WTC11 (cell line): ENCODE measurements at regions not wholly inside any gene's neighbourhood (a gene's known extent, or its start where the extent isn't known, plus 50 kb on each side); places are given as distances from the start of the nearest gene placed in this dataset.

ENCODE experiments used
- ATF1 ChIP-seq: sonication (generic); formaldehyde crosslinking; IDR thresholded peaks from 2 replicates; pipeline ENCODE4 v1.8.1; 2023; ENCODE audit warnings: mild to moderate bottlenecking, moderate library complexity, missing genetic modification reagents
- ATF6 ChIP-seq: sonication (generic); formaldehyde crosslinking; IDR thresholded peaks from 2 replicates; pipeline ENCODE4 v1.8.1; 2023; ENCODE audit warnings: mild to moderate bottlenecking, missing genetic modification reagents
- EMX1 ChIP-seq: fragments of 250-450 bp; sonication (Bioruptor Pico); IDR thresholded peaks from 2 replicates; pipeline ENCODE4 v1.8.0; 2021; ENCODE audit warnings: mild to moderate bottlenecking
- FOXK1 ChIP-seq: sonication (generic); formaldehyde crosslinking; IDR thresholded peaks from 2 replicates; pipeline ENCODE4 v1.8.0; 2022; ENCODE audit warnings: mild to moderate bottlenecking, moderate library complexity, missing genetic modification reagents
- GTF2I ChIP-seq: fragments of 250-450 bp; sonication (Bioruptor Pico); conservative IDR thresholded peaks from 2 replicates; pipeline ENCODE4 v1.4.0; 2021; ENCODE audit warnings: mild to moderate bottlenecking
- NR2C2 ChIP-seq: sonication (generic); formaldehyde crosslinking; IDR thresholded peaks from 2 replicates; pipeline ENCODE4 v1.8.0; 2022; ENCODE audit warnings: mild to moderate bottlenecking, missing genetic modification reagents
- TF ChIP-seq, protein P1 (sequence below): fragments of 250-450 bp; sonication (Bioruptor Pico); IDR thresholded peaks from 2 replicates; pipeline ENCODE4 v1.9.0; 2021; ENCODE audit warnings: mild to moderate bottlenecking, borderline replicate concordance
- TF ChIP-seq, protein P2 (sequence below): fragments of 200-600 bp; IDR thresholded peaks from 2 replicates; pipeline ENCODE4 v1.8.0; 2022; ENCODE audit warnings: antibody characterized with exemption
- TF ChIP-seq, protein P3 (sequence below): sonication (generic); formaldehyde crosslinking; IDR thresholded peaks from 2 replicates; pipeline ENCODE4 v1.8.1; 2023; ENCODE audit warnings: mild to moderate bottlenecking, moderate library complexity, missing genetic modification reagents
- TF ChIP-seq, protein P4 (sequence below): sonication (generic); formaldehyde crosslinking; IDR thresholded peaks from 2 replicates; pipeline ENCODE4 v1.8.0; 2022; ENCODE audit warnings: mild to moderate bottlenecking, missing genetic modification reagents
- TF ChIP-seq, protein P5 (sequence below): sonication (generic); formaldehyde crosslinking; IDR thresholded peaks from 2 replicates; pipeline ENCODE4 v1.8.0; 2022; ENCODE audit warnings: missing genetic modification reagents

- no peak for TF ChIP-seq FOXK1
- no peak for TF ChIP-seq NR2C2 (CRISPR knock-in tag)
- TF ChIP-seq, protein P1, sequence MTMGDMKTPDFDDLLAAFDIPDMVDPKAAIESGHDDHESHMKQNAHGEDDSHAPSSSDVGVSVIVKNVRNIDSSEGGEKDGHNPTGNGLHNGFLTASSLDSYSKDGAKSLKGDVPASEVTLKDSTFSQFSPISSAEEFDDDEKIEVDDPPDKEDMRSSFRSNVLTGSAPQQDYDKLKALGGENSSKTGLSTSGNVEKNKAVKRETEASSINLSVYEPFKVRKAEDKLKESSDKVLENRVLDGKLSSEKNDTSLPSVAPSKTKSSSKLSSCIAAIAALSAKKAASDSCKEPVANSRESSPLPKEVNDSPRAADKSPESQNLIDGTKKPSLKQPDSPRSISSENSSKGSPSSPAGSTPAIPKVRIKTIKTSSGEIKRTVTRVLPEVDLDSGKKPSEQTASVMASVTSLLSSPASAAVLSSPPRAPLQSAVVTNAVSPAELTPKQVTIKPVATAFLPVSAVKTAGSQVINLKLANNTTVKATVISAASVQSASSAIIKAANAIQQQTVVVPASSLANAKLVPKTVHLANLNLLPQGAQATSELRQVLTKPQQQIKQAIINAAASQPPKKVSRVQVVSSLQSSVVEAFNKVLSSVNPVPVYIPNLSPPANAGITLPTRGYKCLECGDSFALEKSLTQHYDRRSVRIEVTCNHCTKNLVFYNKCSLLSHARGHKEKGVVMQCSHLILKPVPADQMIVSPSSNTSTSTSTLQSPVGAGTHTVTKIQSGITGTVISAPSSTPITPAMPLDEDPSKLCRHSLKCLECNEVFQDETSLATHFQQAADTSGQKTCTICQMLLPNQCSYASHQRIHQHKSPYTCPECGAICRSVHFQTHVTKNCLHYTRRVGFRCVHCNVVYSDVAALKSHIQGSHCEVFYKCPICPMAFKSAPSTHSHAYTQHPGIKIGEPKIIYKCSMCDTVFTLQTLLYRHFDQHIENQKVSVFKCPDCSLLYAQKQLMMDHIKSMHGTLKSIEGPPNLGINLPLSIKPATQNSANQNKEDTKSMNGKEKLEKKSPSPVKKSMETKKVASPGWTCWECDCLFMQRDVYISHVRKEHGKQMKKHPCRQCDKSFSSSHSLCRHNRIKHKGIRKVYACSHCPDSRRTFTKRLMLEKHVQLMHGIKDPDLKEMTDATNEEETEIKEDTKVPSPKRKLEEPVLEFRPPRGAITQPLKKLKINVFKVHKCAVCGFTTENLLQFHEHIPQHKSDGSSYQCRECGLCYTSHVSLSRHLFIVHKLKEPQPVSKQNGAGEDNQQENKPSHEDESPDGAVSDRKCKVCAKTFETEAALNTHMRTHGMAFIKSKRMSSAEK: no peak
- TF ChIP-seq, protein P2, sequence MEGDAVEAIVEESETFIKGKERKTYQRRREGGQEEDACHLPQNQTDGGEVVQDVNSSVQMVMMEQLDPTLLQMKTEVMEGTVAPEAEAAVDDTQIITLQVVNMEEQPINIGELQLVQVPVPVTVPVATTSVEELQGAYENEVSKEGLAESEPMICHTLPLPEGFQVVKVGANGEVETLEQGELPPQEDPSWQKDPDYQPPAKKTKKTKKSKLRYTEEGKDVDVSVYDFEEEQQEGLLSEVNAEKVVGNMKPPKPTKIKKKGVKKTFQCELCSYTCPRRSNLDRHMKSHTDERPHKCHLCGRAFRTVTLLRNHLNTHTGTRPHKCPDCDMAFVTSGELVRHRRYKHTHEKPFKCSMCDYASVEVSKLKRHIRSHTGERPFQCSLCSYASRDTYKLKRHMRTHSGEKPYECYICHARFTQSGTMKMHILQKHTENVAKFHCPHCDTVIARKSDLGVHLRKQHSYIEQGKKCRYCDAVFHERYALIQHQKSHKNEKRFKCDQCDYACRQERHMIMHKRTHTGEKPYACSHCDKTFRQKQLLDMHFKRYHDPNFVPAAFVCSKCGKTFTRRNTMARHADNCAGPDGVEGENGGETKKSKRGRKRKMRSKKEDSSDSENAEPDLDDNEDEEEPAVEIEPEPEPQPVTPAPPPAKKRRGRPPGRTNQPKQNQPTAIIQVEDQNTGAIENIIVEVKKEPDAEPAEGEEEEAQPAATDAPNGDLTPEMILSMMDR: no peak
- TF ChIP-seq, protein P3, sequence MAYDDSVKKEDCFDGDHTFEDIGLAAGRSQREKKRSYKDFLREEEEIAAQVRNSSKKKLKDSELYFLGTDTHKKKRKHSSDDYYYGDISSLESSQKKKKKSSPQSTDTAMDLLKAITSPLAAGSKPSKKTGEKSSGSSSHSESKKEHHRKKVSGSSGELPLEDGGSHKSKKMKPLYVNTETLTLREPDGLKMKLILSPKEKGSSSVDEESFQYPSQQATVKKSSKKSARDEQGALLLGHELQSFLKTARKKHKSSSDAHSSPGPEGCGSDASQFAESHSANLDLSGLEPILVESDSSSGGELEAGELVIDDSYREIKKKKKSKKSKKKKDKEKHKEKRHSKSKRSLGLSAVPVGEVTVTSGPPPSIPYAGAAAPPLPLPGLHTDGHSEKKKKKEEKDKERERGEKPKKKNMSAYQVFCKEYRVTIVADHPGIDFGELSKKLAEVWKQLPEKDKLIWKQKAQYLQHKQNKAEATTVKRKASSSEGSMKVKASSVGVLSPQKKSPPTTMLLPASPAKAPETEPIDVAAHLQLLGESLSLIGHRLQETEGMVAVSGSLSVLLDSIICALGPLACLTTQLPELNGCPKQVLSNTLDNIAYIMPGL: no peak
- TF ChIP-seq GTF2I (CRISPR knock-in tag): no peak
- no peak for TF ChIP-seq ATF6 (CRISPR knock-in tag)
- no peak for TF ChIP-seq EMX1 (CRISPR knock-in tag)
- TF ChIP-seq, protein P4, sequence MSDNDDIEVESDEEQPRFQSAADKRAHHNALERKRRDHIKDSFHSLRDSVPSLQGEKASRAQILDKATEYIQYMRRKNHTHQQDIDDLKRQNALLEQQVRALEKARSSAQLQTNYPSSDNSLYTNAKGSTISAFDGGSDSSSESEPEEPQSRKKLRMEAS: no peak
- TF ChIP-seq ATF1: no peak
- TF ChIP-seq, protein P5, sequence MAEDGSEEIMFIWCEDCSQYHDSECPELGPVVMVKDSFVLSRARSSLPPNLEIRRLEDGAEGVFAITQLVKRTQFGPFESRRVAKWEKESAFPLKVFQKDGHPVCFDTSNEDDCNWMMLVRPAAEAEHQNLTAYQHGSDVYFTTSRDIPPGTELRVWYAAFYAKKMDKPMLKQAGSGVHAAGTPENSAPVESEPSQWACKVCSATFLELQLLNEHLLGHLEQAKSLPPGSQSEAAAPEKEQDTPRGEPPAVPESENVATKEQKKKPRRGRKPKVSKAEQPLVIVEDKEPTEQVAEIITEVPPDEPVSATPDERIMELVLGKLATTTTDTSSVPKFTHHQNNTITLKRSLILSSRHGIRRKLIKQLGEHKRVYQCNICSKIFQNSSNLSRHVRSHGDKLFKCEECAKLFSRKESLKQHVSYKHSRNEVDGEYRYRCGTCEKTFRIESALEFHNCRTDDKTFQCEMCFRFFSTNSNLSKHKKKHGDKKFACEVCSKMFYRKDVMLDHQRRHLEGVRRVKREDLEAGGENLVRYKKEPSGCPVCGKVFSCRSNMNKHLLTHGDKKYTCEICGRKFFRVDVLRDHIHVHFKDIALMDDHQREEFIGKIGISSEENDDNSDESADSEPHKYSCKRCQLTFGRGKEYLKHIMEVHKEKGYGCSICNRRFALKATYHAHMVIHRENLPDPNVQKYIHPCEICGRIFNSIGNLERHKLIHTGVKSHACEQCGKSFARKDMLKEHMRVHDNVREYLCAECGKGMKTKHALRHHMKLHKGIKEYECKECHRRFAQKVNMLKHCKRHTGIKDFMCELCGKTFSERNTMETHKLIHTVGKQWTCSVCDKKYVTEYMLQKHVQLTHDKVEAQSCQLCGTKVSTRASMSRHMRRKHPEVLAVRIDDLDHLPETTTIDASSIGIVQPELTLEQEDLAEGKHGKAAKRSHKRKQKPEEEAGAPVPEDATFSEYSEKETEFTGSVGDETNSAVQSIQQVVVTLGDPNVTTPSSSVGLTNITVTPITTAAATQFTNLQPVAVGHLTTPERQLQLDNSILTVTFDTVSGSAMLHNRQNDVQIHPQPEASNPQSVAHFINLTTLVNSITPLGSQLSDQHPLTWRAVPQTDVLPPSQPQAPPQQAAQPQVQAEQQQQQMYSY: no peak
These were observed 153.0 kb upstream of the LRRC4C start for GRCh38 chr11:41612415-41612814.
